ENCODE measurements at regions not wholly inside any gene's neighbourhood (a gene's known extent, or its start where the extent isn't known, plus 50 kb on each side); places are given as distances from the start of the nearest gene placed in this dataset.

DNA sequence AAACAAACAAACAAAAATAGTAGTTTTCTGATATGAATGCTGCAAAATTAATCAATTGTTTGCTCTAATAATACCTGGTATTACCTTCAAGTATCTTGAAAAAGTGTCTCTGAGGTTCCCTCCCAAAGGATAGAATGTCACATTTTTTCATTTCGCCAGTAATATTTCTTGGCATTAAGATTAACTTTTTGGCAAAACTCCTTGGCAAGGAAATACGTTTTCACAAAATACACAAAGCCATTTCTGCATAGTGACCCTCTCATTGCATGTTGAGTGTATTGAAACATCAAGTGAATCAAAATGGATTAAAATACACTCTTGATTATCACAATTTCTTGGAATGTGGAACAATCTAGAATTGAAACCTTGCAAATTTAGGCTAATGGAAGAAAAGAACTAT is 230.5 kb downstream of the ATPSCKMT start:
- TF ChIP-seq POLR2A (IDR thresholded peaks at IDR 0.05; ENCODE audit: low read length) = no peak
- TF ChIP-seq, protein P1, sequence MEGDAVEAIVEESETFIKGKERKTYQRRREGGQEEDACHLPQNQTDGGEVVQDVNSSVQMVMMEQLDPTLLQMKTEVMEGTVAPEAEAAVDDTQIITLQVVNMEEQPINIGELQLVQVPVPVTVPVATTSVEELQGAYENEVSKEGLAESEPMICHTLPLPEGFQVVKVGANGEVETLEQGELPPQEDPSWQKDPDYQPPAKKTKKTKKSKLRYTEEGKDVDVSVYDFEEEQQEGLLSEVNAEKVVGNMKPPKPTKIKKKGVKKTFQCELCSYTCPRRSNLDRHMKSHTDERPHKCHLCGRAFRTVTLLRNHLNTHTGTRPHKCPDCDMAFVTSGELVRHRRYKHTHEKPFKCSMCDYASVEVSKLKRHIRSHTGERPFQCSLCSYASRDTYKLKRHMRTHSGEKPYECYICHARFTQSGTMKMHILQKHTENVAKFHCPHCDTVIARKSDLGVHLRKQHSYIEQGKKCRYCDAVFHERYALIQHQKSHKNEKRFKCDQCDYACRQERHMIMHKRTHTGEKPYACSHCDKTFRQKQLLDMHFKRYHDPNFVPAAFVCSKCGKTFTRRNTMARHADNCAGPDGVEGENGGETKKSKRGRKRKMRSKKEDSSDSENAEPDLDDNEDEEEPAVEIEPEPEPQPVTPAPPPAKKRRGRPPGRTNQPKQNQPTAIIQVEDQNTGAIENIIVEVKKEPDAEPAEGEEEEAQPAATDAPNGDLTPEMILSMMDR (IDR thresholded peaks at IDR 0.05) = no peak
- no peak for TF ChIP-seq RAD21 (conservative IDR thresholded peaks at IDR 0.05 in 1 of 2, IDR thresholded peaks at IDR 0.05 in 1 of 2)
- TF ChIP-seq, protein P2, sequence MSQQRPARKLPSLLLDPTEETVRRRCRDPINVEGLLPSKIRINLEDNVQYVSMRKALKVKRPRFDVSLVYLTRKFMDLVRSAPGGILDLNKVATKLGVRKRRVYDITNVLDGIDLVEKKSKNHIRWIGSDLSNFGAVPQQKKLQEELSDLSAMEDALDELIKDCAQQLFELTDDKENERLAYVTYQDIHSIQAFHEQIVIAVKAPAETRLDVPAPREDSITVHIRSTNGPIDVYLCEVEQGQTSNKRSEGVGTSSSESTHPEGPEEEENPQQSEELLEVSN (IDR thresholded peaks at IDR 0.05; ENCODE audit: borderline replicate concordance, low read depth) = no peak
- TF ChIP-seq, protein P3, sequence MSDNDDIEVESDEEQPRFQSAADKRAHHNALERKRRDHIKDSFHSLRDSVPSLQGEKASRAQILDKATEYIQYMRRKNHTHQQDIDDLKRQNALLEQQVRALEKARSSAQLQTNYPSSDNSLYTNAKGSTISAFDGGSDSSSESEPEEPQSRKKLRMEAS (IDR thresholded peaks at IDR 0.05) = no peak
- TF ChIP-seq SMC3 (IDR thresholded peaks at IDR 0.05) = no peak
- TF ChIP-seq, protein P4, sequence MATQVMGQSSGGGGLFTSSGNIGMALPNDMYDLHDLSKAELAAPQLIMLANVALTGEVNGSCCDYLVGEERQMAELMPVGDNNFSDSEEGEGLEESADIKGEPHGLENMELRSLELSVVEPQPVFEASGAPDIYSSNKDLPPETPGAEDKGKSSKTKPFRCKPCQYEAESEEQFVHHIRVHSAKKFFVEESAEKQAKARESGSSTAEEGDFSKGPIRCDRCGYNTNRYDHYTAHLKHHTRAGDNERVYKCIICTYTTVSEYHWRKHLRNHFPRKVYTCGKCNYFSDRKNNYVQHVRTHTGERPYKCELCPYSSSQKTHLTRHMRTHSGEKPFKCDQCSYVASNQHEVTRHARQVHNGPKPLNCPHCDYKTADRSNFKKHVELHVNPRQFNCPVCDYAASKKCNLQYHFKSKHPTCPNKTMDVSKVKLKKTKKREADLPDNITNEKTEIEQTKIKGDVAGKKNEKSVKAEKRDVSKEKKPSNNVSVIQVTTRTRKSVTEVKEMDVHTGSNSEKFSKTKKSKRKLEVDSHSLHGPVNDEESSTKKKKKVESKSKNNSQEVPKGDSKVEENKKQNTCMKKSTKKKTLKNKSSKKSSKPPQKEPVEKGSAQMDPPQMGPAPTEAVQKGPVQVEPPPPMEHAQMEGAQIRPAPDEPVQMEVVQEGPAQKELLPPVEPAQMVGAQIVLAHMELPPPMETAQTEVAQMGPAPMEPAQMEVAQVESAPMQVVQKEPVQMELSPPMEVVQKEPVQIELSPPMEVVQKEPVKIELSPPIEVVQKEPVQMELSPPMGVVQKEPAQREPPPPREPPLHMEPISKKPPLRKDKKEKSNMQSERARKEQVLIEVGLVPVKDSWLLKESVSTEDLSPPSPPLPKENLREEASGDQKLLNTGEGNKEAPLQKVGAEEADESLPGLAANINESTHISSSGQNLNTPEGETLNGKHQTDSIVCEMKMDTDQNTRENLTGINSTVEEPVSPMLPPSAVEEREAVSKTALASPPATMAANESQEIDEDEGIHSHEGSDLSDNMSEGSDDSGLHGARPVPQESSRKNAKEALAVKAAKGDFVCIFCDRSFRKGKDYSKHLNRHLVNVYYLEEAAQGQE (IDR thresholded peaks at IDR 0.05) = no peak
- no peak for TF ChIP-seq MYC (IDR thresholded peaks at IDR 0.05; ENCODE audit: borderline replicate concordance, low read length)
- TF ChIP-seq, protein P5, sequence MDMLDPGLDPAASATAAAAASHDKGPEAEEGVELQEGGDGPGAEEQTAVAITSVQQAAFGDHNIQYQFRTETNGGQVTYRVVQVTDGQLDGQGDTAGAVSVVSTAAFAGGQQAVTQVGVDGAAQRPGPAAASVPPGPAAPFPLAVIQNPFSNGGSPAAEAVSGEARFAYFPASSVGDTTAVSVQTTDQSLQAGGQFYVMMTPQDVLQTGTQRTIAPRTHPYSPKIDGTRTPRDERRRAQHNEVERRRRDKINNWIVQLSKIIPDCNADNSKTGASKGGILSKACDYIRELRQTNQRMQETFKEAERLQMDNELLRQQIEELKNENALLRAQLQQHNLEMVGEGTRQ (IDR thresholded peaks at IDR 0.05) = no peak
- no peak for TF ChIP-seq ZFP36 (IDR thresholded peaks at IDR 0.05; ENCODE audit: borderline replicate concordance, partially characterized antibody)
- TF ChIP-seq KDM5A (IDR thresholded peaks at IDR 0.05) = no peak
